T47D (cell line): ENCODE measurements at regions not wholly inside any gene's neighbourhood (a gene's known extent, or its start where the extent isn't known, plus 50 kb on each side); places are given as distances from the start of the nearest gene placed in this dataset.

Source experiments
- DNase-seq, 2 experiments: peaks; one replicate each; pipeline versions ENCODE4 v3.0.0 to v3.0.0-alpha.2; 2011 to 2012; ENCODE audit warnings: low read depth in 1 of 2, low spot score in 1 of 2
- JUND ChIP-seq: IDR thresholded peaks from 2 replicates; pipeline ENCODE4 v1.6.1; 2012; ENCODE audit warnings: low read depth
- in situ Hi-C: cut with HindIII; loops from 2 replicates; pipeline ENCODE4 v1.10.0; 2016; ENCODE audit warnings: low sequenced_read_pairs, low pct_unique_long_range_greater_than_20kb

DNA sequence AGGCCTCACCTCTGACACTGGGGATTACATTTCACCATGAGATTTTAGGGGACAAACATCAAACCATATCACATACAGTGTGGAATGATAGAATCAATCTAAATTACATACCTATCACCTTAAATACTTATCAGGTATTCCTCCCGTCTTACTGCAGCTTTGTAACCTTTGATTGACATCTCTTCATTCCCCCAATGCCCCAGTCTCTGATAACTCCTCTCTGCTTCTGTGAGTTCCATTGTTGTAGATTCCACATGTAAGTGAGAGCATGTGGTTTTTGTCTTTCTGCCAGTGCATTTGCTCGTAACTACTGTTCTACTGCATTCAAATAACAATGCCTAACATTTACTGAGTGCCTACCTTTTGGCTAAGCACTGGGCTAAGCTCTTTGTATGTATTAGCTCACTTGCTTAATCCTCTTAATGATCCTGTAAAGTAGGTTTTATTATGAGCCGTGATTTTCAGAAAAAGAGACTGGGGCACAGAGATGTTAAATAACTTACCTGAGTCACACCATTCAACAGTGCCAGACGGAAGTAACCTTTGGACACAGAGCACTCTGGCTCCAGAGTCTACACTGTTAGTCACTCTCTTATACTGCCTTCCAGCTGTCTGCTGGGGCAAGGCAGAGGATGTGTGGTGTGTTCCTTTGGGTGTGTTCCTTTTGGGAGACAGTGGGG is 63.7 kb upstream of the ESX1 start:
- DNase-seq, result no peak
- TF ChIP-seq JUND, result no peak
- in situ Hi-C loops, result no loop called here

DNA sequence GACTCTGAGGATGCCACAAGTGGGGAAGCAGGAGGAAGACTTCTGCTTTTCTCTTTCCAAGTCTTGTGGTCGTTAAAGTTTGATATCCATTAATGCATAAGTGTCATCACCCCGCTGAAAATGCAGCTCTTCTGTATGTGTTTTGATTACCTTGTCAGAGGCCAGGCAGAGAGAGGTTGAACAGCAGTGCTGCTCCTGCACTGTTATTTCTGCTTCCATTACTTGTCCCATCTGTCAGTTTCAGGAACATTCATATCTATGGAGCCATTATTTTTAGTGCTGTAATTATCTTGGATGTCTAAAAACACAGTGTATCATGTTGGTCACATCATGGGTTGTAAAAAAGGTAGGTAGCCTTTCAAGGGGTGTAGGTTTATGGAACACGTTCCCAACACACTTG is 62.0 kb upstream of the ESX1 start:
- no peak for DNase-seq
- no peak for TF ChIP-seq JUND
- in situ Hi-C loops, result no loop called here

DNA sequence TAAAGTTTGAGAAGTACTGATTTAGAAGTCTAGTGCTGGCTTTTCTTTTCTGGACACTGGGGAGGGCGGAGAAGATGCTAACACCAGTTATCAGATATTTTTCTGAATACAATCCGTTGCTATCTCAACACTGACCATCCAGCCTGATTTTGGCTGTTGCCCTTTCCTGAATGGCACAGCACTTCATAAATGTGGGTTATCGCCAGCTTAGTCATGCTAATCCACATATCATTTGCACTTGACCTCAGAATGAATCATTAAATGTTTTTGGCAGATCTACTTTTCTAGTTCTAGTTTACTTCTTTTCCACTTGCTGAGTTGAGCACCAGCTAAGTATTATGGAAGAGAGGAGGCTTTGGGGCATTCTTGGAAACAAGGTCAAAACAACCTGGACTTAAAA is 60.8 kb upstream of the ESX1 start:
- no peak for DNase-seq
- no peak for TF ChIP-seq JUND
- in situ Hi-C loops, result no loop called here

DNA sequence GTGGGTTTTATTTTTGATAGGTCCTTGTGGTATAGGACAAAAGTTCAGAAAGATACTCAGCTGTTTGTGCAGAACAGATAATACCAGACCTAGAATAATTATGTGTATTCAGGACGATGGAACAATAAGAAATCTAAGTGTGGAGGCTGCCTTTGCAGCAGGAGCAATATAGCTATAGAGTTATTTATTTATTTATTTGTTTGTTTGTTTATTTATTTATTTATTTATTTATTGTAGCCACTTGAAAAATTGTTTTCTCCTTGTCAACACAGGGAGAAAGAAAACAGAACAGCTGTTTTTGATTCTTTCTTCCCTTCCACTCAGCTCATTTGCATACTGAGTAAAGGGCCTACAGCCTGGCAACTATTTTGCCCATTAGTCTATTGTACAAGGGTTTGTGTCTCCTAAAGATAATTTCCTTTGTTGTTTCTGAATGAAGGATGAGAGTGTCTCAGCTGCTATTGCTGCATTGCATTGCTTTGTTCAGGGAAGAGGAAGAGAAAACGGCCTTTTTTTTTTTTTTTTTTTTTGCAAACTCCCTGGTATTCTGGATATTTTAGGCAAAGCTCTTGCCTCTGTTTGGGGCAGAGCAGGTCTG is 56.0 kb upstream of the ESX1 start:
- no peak for TF ChIP-seq JUND
- no peak for DNase-seq
- in situ Hi-C loops, result no loop called here

DNA sequence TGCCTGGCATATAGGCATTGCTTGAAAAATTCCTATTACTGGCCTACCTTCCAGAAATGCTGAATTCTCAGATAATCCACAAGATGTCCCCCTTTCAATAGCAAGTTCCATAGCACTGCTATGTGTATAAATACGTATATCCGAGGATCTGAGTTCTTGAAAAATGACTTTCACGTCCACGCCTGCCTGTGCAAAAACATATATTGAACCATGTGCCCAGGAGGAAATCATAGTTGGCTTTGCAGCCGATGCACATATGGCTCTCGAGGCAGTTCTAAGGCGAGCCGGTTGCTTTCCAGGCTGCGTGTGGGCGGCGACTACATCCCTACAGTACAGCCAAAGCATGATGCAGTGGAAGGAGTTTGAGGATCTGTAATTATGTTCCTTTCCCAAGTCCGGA is 55.4 kb upstream of the ESX1 start:
- TF ChIP-seq JUND, result no peak
- in situ Hi-C loops, result no loop called here
- DNase-seq, result peak in 1 of 2 experiments; percentile 24

DNA sequence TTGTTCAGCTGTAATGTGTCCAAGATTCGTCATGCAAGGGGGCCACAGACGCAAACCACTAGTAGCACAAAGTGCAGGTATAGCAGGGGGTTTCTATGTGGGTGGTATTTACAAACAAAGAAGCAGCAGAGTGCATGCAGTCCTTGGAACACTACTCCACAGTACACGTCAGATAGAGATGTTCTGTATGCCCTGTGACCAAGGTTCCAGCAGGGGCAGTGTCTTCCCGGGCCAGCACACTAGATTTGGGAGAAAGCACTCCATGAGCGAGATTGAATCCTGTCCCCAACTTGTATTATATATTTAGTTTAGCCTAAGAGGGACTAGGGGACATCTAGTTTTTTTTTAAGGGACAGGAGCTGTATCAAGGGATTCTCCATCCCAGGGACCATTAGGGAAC is 54.4 kb upstream of the ESX1 start:
- TF ChIP-seq JUND, result no peak
- DNase-seq, result no peak
- in situ Hi-C loops, result no loop called here

DNA sequence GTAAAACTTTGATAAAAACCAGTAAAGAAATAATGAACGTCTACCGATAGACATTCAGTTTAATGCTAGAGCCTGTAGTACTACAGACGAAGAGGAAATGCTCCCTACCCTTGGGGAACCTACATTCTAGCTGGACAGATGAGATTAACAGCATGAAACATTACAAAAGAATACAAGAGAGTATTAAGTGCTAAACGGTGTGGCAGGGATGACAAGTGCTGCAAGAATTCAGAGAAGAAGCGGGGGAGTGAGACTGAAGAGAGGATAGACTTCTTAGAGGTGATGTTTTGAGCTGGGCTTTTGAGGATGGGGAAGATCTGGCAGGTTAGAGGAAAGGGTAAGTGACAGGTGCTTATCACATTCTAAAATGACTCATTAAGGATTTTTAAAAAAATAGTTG is 52.6 kb upstream of the ESX1 start:
- in situ Hi-C loops, result no loop called here
- no peak for DNase-seq
- no peak for TF ChIP-seq JUND

DNA sequence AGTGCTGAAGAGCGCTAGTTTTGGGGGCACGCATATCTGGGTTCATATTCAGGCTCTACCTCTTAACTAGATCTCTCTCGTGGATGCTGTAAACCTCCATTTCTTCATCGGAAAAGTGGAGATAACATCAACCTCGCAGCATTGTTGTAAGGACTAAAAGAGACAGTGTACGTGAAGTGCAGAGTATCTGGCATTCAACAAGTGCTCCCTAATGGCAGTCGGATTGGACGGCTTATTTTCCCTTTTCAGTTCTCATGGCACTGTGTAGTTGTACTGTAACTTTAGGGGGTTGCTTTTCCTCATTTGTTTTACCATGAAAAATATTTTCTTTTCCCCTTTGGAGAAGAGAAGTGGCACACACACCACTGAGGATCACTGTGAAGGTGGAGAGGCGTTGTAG is 51.4 kb upstream of the ESX1 start:
- no peak for TF ChIP-seq JUND
- in situ Hi-C loops, result no loop called here
- no peak for DNase-seq
